Gastroesophageal sphincter (tissue), 4 donors: ENCODE measurements at regions not wholly inside any gene's neighbourhood (a gene's known extent, or its start where the extent isn't known, plus 50 kb on each side); places are given as distances from the start of the nearest gene placed in this dataset.

Source experiments
- ATAC-seq: fragments of 150-250 bp; one replicate; pipeline ENCODE4 v1.9.1; 2016; ENCODE audit warnings: mild to moderate bottlenecking, moderate library complexity
- H3K27ac ChIP-seq, 4 donors: fragments of 200-600 bp; sonication (generic) in 3 of 4; 1 replicate in 3 of 4; 2 replicates in 1 of 4; pipeline ENCODE4 v1.5.1; 2016 to 2019
- H3K27me3 ChIP-seq: fragments of 200-600 bp; sonication (generic); one replicate; pipeline ENCODE4 v1.5.1; 2019
- H3K36me3 ChIP-seq, 2 donors: fragments of 200-600 bp; sonication (generic); one replicate each; pipeline ENCODE4 v1.5.1; 2019; ENCODE audit warnings: control low read depth in 1 of 2
- H3K4me1 ChIP-seq, 3 donors: fragments of 200-600 bp; sonication (generic); 1 replicate in 2 of 3; 2 replicates in 1 of 3; pipeline ENCODE4 v1.5.1; 2016 to 2019; ENCODE audit warnings: control low read depth in 2 of 3
- H3K4me3 ChIP-seq, 2 donors: fragments of 200-600 bp; sonication (generic); one replicate each; pipeline ENCODE4 v1.5.1; 2019; ENCODE audit warnings: mild to moderate bottlenecking in 1 of 2, moderate library complexity in 1 of 2
- H3K9me3 ChIP-seq, 3 donors: fragments of 200-600 bp; sonication (generic); one replicate each; pipeline ENCODE4 v1.5.1; 2017 to 2019; ENCODE audit warnings: control low read depth in 2 of 3
- EP300 ChIP-seq: sonication (generic); formaldehyde crosslinking; IDR thresholded peaks from one replicate; pipeline ENCODE4 v1.6.1; 2017; ENCODE audit warnings: antibody characterized with exemption, mild to moderate bottlenecking
- POLR2A ChIP-seq, 2 donors: fragments of 450-650 bp; IDR thresholded peaks; one replicate each; pipeline ENCODE4 v1.6.1; 2017; ENCODE audit warnings: antibody characterized with exemption in 2 of 2, mild to moderate bottlenecking in 2 of 2, moderate library complexity in 1 of 2
- POLR2AphosphoS5 ChIP-seq: sonication (generic); formaldehyde crosslinking; IDR thresholded peaks from one replicate; pipeline ENCODE4 v1.6.1; 2017; ENCODE audit warnings: antibody characterized with exemption
- WGBS, 2 donors: methylation state at CpG; one replicate each; pipeline ENCODE4 v1.1.5; 2018; ENCODE audit warnings: low coverage in 1 of 2; 5-methylcytosine and 5-hydroxymethylcytosine counted together
- TF ChIP-seq, protein P1 (sequence below), 4 experiments: fragments of 200-600 bp in 2 of 4; fragments of 450-650 bp in 2 of 4; sonication (generic) in 1 of 4; IDR thresholded peaks; one replicate each; pipeline ENCODE4 v1.5.1; 2017 to 2019; ENCODE audit warnings: antibody characterized with exemption in 4 of 4, mild to moderate bottlenecking in 2 of 4, moderate library complexity in 2 of 4

DNA sequence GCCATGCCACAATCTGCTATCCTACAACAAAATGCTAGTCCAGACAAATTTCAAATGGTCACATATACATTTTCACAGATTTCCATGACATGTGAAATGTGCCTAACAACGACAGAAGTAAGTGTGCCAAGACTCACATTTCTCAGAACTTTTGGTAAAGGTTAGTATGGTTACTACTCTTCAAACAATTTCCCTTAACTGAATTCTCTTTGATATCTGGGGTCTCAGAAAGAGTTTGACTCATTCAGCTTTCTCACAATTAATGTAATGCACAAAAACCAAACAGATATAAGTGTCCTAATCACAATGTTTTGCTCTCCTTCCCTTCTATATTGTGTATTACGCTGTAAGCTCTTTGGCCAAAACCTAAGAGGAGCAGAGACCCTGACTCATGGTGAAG lies 122.4 kb upstream of the LEF1 start:
- H3K27ac ChIP-seq = no peak overlapping the region
- H3K27me3 ChIP-seq = no peaks in the 10 kb centered on the region
- no peaks in the 10 kb centered on the region for H3K9me3 ChIP-seq
- ATAC-seq = no peak
- no peaks in the 10 kb centered on the region for H3K4me1 ChIP-seq
- no peak overlapping the region for H3K4me3 ChIP-seq
- H3K36me3 ChIP-seq = no peaks in the 10 kb centered on the region
- 71 to 90% methylated on average over 2 of the region's 2 CpGs for WGBS, 2 donors
- TF ChIP-seq POLR2AphosphoS5 (no peak), EP300 (no peak), POLR2A (IDR thresholded peaks at IDR 0.05) (no peak)
- TF ChIP-seq, protein P1, sequence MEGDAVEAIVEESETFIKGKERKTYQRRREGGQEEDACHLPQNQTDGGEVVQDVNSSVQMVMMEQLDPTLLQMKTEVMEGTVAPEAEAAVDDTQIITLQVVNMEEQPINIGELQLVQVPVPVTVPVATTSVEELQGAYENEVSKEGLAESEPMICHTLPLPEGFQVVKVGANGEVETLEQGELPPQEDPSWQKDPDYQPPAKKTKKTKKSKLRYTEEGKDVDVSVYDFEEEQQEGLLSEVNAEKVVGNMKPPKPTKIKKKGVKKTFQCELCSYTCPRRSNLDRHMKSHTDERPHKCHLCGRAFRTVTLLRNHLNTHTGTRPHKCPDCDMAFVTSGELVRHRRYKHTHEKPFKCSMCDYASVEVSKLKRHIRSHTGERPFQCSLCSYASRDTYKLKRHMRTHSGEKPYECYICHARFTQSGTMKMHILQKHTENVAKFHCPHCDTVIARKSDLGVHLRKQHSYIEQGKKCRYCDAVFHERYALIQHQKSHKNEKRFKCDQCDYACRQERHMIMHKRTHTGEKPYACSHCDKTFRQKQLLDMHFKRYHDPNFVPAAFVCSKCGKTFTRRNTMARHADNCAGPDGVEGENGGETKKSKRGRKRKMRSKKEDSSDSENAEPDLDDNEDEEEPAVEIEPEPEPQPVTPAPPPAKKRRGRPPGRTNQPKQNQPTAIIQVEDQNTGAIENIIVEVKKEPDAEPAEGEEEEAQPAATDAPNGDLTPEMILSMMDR (IDR thresholded peaks at IDR 0.05) = no peak

DNA sequence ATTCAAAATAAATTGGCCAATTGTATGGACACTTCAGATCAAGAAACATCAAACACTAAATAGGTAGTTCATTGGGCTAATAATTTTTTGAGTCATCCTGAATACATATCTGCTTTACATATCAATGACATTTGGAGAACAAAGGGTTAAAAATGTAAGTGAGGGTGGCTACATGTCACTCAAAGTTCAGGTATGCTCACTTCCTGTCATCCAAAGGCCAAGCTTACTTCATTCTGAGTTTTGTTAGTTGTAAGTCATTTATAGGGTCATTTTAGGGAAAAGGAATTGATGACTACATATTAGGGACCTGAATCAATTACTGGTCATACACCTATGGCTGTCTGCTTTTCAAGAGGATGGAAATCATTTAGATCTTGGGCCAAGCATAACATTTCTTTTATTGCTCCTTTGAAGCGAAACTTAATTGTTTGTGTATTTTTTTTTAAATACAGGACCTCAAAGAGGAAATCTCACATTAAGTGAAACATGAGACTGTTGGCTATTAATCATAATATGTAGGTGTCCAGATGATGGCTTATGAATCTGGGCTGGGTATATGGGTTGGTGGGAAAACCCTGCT lies 119.2 kb upstream of the LEF1 start:
- H3K4me3 ChIP-seq = no peak overlapping the region
- no peaks in the 10 kb centered on the region for H3K36me3 ChIP-seq
- no peaks in the 10 kb centered on the region for H3K27me3 ChIP-seq
- no peaks in the 10 kb centered on the region for H3K9me3 ChIP-seq
- H3K27ac ChIP-seq = no peak overlapping the region
- TF ChIP-seq POLR2AphosphoS5 (no peak), EP300 (no peak), POLR2A (IDR thresholded peaks at IDR 0.05) (no peak)
- TF ChIP-seq, protein P1 (IDR thresholded peaks at IDR 0.05) = no peak
- WGBS, 2 donors = 27 to 32% methylated on average over 1 of the region's 1 CpG
- ATAC-seq = no peak
- H3K4me1 ChIP-seq = no peaks in the 10 kb centered on the region

DNA sequence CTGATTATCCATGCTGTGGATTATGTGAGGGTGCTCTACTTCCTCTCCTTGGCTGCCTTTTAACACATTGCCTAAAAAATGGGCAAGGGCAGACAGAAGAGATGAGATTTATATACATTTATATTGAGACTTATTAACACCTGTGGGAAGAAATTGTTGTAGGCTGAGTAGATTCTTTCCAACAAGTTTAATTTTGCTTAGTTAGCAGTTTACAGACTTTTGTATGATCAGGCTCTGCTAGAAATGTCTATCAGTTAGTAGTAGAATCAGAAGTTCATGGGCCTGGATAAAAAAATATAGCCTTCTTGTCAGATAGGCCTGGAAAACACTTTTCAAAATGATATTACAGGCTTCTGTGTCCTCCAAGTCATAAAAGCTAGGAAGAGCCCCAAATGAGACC lies 111.3 kb upstream of the LEF1 start:
- Histone ChIP-seq H3K27ac (no peak overlapping the region), H3K4me3 (no peak overlapping the region), H3K9me3 (no peaks in the 10 kb centered on the region), H3K36me3 (no peaks in the 10 kb centered on the region), H3K27me3 (no peaks in the 10 kb centered on the region), H3K4me1 (no peaks in the 10 kb centered on the region)
- ATAC-seq = no peak
- TF ChIP-seq EP300 = no peak

DNA sequence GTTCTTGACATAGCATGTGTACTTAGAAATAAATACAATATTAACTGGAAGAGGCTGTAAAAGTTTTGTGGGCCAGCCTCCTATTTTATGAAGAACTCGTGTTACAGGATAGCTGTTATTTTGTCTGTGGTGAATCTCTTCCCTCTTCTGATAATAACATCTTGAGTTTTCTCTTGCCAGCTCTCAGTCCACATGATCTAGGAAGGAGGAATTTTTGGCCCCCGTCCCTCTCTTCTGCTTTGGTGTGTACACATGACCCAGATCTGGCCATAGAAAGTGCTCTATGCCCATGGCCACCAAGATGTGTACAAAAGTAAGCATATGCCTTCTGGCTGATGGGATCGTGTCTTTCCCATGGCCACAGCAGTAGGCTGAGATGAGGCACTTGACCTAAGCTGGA lies 108.0 kb upstream of the LEF1 start:
- H3K27ac ChIP-seq = no peak overlapping the region
- 68 to 85% methylated on average over 2 to 3 of the region's 3 CpGs for WGBS, 2 donors
- no peaks in the 10 kb centered on the region for H3K36me3 ChIP-seq
- H3K4me3 ChIP-seq = no peak overlapping the region
- ATAC-seq = no peak
- no peaks in the 10 kb centered on the region for H3K9me3 ChIP-seq
- no peaks in the 10 kb centered on the region for H3K27me3 ChIP-seq
- TF ChIP-seq POLR2A (IDR thresholded peaks at IDR 0.05) = no peak
- TF ChIP-seq EP300 = no peak
- no peaks in the 10 kb centered on the region for H3K4me1 ChIP-seq

DNA sequence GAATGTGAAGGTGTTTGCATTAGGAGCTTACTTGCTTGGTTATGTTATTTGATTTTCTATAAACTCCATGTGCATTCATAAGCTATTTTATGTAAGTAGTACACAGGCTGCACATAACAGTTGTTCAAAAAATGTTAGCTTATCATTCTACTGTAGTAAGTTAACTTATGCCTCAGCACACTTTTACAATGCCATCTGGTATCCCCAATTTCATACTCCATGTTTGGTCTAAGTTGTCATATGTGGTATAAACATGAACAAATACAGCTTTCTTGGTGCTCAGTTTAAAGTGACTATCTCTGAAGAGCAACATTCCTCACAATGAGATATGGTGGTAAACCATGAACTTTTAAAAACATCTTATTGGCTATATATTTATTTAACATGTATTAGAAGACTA lies 104.3 kb upstream of the LEF1 start:
- Histone ChIP-seq H3K27me3 (no peaks in the 10 kb centered on the region), H3K27ac (no peak overlapping the region), H3K9me3 (no peaks in the 10 kb centered on the region), H3K36me3 (no peaks in the 10 kb centered on the region), H3K4me1 (no peaks in the 10 kb centered on the region), H3K4me3 (no peak overlapping the region)
- ATAC-seq = no peak
- TF ChIP-seq POLR2AphosphoS5 = no peak
- no peak for TF ChIP-seq POLR2A (IDR thresholded peaks at IDR 0.05)
- TF ChIP-seq EP300 = no peak
- TF ChIP-seq, protein P1 (IDR thresholded peaks at IDR 0.05) = no peak

DNA sequence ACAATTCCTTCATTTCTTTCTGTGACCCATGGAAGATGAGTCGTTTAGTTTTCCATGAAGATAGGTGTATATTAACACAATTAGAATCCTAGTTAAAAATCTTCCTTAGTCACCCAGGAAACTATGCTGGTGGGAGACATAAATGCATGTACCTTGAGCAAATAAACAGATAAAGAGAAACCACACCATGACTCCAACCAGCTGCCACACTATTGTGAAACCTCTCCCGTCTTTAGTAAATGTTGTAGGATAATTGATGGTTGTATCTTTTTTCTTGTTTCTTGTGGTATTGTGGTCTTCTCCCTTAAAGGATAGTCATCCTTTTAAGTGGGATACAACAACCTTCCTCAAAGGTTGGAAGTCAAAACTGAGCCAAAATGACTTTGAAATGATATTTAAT lies 103.8 kb upstream of the LEF1 start:
- Histone ChIP-seq H3K27ac (no peak overlapping the region), H3K4me1 (no peaks in the 10 kb centered on the region), H3K4me3 (no peak overlapping the region), H3K36me3 (no peaks in the 10 kb centered on the region), H3K9me3 (no peaks in the 10 kb centered on the region), H3K27me3 (no peaks in the 10 kb centered on the region)
- no peak for ATAC-seq
- 59 to 64% methylated on average over 2 of the region's 2 CpGs for WGBS, 2 donors
- TF ChIP-seq POLR2AphosphoS5 (no peak), POLR2A (IDR thresholded peaks at IDR 0.05) (no peak), EP300 (no peak)
- TF ChIP-seq, protein P1 (IDR thresholded peaks at IDR 0.05) = no peak
